ENCODE measurements at regions not wholly inside any gene's neighbourhood (a gene's known extent, or its start where the extent isn't known, plus 50 kb on each side); places are given as distances from the start of the nearest gene placed in this dataset.
A peak's percentile ranks its signal among the peaks of the same experiment; 100 is the strongest.

DNA sequence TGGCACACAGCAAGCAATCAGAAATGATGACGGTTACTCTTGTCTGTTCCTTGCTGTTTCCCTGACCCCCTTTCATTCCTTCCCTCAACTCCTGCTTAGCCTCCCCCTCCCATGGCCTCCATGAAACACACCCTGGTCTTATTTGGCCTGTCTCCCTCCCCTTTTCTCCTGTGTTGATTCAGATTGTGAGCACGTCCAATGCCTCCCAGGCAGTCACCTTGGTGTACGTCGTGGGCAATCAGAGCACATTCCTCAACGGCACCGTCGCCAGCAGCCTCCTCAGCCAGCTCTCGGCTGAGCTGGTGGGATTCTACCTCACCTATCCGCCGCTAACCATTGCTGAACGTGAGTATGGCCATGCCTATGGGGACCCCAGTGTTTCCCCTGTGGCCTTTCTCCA is 141.1 kb downstream of the C11orf91 start:
- DNase-seq (ENCODE audit: low read depth in 1 of 2, low spot score in 1 of 2), result no peak

DNA sequence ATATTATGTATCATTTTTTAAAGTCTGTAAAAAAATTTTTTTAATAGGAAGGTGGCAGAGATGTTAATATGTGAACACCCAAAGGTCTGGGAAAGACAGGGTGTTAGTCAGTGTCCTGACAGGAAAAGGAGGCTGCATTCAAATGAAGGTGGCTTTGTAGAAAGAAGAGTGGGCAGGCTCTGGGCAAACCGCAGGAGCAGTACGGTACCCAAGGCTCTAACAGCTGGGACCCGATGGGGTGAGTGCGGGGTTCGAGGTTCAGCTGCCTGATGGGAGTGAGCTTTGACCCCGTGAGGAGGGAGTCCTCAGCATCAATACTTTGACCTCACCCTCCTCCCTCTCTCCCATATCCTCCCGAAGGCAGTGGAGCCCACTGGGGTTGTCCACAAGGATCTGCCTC is 142.5 kb downstream of the C11orf91 start:
- no peak for DNase-seq (ENCODE audit: low read depth in 1 of 2, low spot score in 1 of 2)

DNA sequence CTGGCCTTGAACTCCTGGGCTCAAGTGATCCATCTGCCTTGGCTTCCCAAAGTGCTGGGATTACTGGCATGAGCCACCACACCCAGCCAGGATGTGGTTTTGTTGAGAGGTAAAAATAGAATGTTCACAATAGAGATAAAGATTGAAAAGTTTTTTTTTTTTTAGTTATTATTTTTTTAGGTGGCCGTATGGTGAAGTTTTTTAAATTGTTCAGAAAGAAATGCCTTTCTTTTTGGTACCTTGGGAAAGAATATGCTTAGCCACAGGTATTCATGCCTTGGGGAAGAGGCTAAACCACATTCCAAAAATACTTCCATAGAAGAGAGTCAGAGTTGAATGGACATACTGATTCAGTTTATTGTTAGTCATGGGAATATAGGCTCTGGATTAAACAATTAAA is 143.4 kb downstream of the C11orf91 start:
- no peak for DNase-seq (ENCODE audit: low read depth in 1 of 2, low spot score in 1 of 2)

DNA sequence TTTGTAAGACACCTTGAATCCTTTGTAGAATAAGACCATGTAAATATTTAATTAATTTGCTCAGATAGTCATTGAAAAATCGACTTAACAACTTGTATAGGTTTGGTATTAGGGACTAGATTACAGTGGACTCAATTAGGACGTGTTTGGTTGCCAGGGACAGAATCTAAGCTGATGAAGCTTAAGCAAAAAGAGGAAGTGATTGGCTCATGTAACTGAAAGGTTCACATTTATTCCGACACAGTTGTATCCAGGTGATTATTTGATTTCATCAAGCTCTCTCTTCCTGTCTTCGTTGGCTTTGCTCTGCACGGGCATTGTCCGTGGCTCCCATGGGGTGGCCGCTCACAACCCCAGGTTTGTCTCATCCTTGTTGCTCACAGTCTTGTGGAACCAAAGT is 146.4 kb downstream of the C11orf91 start:
- DNase-seq (ENCODE audit: low read depth in 1 of 2, low spot score in 1 of 2), result no peak

DNA sequence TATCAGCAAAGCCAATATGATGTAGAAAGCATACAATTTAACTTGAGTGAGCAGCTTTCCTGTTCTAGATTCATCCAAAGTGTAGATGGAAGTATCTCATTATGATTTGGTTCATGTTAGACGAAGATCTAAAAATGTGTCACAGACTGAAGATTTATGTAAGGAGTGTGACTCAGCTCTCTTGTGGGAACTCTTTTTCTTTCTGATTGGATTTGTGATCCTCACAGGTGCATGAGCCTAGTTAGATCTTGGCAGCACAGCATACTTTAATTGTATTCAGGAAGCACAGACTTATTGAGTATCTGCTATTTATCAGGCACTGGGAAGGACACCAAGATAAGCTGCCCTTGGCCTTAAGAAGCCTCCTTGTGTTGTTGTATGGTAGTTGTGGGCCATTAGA is 147.1 kb downstream of the C11orf91 start:
- DNase-seq (ENCODE audit: low read depth in 1 of 2, low spot score in 1 of 2), result no peak

DNA sequence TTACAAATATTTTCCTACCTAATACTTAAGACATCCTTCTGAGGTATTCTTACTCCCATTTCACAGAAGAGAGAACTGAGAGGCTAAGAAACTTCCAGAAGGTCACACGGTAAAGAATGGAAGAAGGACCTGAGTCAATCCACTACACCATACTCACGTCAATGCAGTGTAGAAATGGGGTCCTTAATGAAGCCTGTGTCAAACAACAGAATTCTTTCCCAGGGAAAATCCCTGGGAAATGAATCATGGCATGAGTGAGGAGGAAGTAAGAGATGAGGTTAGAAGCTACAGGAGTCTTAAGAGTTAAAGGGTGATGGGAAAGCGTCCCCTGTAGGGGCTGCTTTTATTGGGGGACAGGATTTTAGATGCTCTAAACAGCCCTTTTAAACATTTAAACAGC is 147.9 kb downstream of the C11orf91 start:
- no peak for DNase-seq (ENCODE audit: low read depth in 1 of 2, low spot score in 1 of 2)

DNA sequence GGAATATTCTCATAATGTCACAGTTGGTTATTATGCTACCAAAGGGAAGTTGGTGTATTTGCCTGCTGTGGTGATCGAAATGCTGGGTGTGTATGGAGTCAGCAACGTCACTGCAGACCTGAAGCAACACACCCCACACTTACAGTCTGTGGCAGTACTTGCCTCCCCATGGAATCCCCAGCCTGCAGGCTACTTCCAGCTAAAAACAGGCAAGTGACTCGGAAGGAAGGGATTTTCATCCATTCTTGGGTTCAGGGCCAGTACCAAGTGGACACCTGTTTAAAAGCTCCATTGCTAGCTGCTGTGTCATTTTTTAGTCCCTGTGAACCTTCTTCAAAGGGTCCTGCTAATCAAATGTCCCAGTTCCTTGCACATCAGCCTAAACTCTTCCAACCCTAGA is 149.6 kb downstream of the C11orf91 start:
- DNase-seq (ENCODE audit: low read depth in 1 of 2, low spot score in 1 of 2), result no peak

DNA sequence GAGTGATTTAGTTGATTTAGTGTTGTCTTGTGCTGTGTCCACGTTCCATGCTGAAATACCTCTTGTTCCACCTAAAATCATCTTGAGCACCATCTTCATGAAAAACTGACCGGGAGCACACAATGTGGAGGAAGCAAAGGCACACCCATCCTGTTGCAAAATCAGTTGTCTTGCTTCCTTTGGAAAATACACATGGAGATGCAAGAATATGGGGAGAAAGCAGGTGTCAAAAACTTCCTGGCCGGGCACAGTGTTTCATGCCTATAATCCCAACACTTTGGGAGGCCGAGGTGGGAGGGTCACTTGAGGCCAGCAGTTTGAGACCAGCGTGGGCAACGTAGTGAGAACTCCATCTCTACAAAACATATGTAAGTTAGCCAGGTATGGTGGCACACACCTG is 151.1 kb downstream of the C11orf91 start:
- DNase-seq (ENCODE audit: low read depth in 1 of 2, low spot score in 1 of 2), result no peak

DNA sequence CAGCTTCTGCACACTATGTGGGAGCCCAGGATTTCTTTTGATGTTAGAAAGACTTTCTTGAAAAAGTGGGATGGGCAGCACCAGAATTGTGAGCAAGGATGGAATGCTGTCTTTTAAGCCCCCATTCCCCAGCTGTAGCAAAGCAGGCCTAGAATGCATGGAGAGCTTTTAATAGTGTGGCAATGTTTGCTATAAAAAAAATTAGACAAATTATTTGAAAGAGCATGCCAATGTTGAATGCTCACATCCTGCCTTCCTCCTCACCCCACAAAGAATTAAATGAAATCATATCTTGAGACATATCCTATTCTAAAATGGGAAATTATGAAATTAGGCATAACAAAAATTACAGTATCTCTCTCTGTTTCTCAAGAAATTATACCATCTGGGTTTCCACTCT is 154.7 kb downstream of the C11orf91 start:
- no peak for DNase-seq (ENCODE audit: low read depth in 1 of 2, low spot score in 1 of 2)

DNA sequence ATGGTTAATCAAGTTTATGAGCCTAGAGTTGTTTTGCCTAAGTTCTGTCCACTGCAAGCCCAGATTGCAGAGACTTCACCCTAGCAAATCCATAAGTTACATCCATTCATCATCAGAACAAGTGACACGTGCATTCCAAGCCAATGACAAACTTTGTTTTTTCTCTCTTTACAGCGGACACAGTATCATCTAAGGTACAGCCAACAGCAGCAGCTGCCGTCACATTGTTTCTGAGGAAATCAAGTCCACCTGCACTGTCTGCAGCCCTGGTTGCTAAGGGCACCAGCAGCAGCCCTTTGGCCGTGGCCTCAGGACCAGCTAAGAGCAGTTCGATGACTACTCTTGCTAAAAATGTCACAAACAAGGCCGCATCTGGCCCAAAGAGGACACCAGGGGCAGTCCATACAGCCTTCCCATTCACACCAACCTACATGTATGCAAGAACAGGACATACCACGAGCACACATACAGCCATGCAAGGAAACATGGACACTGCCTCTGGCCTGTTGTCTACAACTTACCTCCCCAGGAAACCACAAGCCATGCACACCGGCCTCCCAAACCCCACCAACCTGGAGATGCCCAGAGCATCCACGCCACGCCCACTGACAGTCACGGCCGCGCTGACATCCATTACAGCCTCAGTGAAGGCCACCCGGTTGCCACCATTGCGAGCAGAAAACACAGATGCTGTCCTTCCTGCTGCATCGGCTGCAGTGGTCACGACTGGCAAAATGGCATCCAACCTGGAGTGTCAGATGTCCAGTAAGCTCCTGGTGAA is 155.8 kb downstream of the C11orf91 start:
- DNase-seq (ENCODE audit: low read depth in 1 of 2, low spot score in 1 of 2), result no peak

DNA sequence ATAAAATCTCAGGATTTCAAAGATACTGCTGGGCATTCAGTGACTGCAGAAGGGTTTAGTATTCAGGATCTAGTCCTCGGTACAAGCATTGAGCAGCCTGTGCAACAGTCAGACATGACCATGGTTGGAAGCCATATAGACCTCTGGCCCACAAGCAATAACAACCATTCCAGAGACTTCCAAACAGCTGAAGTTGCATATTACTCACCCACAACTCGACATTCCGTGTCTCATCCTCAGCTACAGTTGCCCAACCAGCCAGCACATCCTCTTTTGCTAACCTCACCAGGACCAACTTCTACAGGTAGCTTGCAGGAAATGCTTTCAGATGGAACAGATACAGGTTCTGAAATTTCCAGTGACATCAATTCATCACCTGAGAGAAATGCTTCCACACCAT is 156.8 kb downstream of the C11orf91 start:
- no peak for DNase-seq (ENCODE audit: low read depth in 1 of 2, low spot score in 1 of 2)

DNA sequence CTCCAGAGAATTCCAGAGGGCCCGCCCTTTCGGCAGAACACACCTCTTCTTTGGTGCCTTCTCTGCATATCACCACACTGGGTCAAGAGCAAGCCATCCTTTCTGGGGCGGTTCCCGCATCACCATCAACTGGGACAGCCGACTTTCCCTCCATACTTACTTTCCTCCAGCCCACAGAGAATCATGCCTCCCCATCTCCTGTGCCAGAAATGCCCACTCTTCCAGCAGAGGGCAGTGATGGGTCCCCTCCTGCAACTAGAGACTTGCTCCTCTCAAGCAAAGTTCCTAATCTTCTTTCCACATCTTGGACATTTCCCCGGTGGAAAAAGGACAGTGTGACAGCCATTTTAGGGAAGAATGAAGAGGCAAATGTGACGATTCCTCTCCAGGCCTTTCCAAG is 157.7 kb downstream of the C11orf91 start:
- DNase-seq (ENCODE audit: low read depth in 1 of 2, low spot score in 1 of 2), result peak in 1 of 2 donors; percentile 4

DNA sequence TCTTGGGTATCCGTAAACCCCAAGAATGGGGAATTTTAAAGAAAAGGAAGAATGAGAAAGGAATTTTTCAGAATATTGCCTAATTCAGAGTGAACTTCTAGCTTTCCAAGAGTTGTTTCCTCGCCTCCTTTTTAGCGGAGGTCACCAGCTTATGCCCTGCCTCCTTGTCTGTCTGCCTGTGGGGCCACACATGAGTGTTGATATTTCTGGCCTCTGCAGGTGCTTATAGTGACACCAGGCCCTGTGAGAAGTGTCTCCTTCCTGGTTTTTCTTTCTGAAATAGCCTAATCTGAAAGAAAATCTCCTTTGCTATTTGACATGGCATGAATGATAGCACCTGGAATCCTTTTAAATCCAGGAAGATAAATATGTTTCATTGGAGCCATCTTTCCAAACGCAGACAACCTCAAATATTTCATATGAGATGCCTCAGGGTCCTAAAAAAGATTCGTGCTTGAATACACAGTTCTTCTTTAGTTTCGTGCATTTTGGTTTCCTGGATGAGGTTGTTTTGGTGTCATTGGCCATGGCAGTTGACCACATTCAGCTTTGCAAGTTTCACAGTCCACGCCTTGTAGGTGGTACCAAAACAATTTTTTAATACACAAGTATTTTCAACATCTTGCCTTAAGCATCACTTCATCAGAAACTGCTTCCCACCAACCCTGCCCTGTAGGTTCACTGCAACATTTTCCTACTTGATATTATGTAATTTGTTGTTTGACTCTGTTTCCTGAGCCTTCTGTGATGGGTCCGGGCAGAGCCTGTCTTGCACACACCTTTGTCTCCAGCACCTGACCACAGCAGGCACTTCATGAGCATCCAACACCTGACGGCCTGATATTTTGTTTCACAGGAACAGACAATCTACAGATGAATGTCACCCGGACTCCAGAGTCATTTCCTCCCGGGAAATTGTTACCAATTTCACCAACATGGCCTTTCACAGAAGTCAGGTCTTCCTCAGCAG is 159.4 kb downstream of the C11orf91 start:
- DNase-seq (ENCODE audit: low read depth in 1 of 2, low spot score in 1 of 2), result no peak

DNA sequence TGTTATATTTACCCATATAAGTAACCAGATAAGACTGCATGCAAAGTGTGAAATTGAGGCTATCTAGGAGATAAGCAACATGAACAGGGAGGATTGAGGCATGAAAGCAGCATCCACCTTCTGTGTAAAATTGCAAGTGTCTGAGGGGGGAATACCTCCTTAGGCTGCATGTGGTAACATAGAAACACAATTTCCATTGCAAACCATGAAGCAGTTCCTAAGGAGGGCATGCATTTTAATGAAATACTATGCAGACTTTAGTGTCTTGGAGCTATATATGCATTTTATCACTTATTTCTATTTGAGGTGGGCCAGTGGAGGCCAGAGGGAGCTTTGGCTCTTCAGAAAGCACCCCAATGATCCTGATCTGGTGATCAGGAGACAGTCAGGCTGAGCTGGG is 160.2 kb downstream of the C11orf91 start:
- DNase-seq (ENCODE audit: low read depth in 1 of 2, low spot score in 1 of 2), result no peak

DNA sequence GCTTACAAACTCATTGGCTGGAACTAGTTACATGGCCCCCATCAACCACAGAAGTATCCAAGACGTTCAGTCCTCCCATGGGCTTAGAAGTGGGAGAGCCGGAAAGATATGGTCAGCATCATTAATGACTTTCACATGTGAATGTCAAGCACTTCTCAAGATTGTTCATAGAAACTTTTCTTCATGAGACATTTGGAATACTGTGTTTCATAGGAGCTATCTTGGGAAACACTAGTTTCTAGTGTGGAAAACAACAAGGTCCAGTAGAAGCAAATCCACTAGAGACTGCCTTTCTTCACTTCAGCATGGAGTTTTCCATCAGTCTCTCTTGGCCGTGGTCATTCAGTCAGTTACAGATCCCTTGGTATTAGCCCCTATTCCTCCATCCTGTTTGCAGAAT is 160.9 kb downstream of the C11orf91 start:
- DNase-seq (ENCODE audit: low read depth in 1 of 2, low spot score in 1 of 2), result no peak

DNA sequence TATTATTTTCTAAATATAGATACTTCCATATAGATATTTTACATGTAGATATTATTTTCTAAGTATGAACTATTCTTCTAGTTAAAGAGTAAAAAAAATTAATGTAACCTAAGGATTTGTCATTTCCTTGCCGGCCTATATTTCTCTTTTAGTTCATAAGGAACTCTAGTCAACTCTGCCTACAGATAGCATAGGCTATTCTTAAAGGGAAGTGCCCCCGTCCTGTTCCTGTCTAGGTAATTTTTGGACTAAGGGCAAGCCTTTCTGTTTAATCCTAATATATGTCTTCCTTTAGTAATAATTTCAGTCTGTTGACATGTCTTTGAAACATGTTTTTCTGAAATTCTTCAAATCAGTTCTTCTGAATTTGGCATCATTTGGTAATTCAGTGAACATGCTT is 161.9 kb downstream of the C11orf91 start:
- DNase-seq (ENCODE audit: low read depth in 1 of 2, low spot score in 1 of 2), result no peak

DNA sequence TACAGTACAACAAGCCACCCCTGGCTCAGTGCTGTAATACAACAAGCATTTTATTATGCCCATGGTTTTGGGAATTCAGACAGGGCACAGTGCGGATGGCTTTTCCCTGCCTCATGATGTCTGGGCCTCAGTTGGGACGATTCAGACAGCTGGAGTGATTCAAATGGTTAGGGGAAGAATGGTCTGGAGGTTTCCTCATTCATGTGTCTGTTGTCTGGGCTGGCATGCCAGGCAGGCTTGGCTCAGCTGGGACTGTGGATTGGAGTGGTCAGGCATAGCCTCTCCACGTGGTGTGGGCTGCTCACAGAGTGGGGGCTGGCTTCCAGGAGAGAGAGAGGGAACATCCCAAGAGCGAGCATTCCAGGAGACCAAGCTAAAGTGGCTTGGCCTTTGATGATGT is 164.4 kb downstream of the C11orf91 start:
- no peak for DNase-seq (ENCODE audit: low read depth in 1 of 2, low spot score in 1 of 2)

DNA sequence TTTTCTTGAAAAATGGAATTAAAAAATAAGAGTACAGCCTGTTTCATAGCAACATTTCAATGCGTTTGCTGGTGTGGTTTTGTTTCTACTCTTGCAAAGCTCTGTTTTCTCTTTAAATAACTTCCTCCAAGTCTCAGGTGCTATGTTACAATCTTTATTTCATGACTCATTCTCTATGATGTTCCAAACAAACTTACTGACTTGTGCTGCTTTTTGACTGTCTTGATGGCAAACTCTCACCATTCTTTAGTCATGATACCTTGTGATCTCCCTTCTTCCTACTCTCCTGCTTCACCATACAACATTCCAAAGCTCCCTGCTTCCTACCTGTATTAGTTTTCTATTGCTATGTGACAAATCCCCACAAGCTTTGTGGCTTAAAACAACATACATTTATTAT is 166.1 kb downstream of the C11orf91 start:
- no peak for DNase-seq (ENCODE audit: low read depth in 1 of 2, low spot score in 1 of 2)

DNA sequence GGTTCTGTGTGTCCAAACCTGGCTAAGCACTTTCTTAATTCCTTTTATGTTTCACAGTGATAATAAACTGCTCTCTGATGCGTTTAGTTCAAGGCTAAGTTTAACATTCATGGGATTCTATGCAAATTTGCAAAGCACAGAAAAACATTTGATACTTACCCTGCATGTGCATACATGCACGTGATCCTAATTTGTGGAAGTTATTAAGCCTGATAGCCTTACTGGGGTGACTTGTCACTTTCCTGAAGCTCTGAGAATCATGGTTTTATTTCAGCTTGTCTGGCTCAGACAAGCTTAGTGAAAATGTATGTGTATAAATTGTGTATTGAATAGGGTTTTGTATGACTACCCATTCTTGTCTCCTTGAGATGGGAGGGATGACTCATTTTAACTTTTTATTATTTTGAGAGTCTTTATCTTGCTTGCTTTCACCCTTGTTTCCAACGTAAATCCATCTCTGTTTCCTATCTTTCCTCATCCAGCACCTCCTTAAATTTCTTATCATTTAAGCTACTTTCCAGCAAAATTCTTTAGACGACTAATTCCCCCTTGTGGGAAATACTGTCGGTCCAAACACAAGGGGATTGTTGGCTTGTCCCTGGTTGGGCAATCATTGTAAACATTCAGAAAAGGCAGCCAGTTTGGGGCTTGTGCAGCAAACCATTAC is 167.1 kb downstream of the C11orf91 start:
- DNase-seq (ENCODE audit: low read depth in 1 of 2, low spot score in 1 of 2), result no peak

DNA sequence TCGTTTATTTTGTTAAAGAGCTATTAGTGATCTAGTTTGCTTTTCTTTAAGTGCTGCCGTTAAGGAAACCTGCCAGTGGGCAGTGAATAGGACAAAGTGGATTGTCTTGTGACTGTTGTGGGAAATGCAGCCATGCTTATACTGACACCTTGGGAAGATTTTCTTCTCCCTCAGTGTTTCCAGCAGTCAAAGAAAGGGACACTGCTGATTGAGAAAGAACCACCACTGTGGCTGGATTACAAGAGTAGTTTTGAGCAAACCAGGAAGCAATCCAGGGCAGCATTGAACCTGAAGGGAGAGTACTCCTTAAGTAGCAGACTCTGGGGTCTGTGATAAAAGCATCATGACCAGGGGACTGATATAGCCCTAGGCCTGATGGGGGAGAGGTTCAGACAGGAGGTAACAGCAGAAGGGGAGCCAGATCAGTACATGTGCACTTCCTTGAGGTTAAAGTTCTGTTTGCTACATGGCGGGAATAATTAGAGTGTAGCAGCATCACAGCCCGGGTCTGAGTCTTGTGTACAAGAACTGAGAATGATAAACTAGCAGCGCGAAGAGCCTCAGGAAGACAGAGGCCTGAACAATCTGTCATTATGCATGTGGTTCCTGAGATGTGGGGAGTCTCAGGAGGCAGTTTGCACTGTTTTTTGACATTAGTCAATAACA is 167.8 kb downstream of the C11orf91 start:
- no peak for DNase-seq (ENCODE audit: low read depth in 1 of 2, low spot score in 1 of 2)

DNA sequence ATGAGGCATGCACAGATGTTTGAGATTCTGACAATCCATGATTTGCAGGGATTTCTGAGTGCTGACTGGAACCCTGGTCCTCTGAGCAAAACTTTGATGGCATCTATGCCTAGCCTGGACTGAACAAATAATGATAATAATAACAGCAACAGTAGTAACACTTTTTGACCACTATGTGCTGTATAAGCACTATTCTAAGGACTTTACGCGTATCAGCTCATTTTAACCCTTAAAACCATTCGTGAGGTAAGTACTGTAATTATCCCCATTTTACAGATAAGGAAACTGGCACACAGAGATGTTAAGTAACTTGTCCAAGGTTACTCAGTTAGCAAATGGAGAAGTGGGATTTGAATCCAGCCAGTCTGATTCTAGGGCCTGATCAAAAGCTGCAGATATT is 168.4 kb downstream of the C11orf91 start:
- no peak for DNase-seq (ENCODE audit: low read depth in 1 of 2, low spot score in 1 of 2)

Measured in activated CD4-positive, alpha-beta T cell treated with anti-CD3 and anti-CD28 coated beads, Interleukin-2, amount 50 U/mL, for 24 hours (primary cell).